ENCODE measurements at regions not wholly inside any gene's neighbourhood (a gene's known extent, or its start where the extent isn't known, plus 50 kb on each side); places are given as distances from the start of the nearest gene placed in this dataset.

GRCh38 chr11:29351301-29351873 is 665.4 kb downstream of the KCNA4 start:
- no peak overlapping the region for H3K9ac ChIP-seq (ENCODE audit: low read length)
- H3K27me3 Mint-ChIP-seq (ENCODE audit: low read depth, unreplicated experiment) = no peaks in the 10 kb centered on the region
- DNase-seq (ENCODE audit: low read depth) = no peak
- no peak overlapping the region for H3K4me3 Mint-ChIP-seq (ENCODE audit: unreplicated experiment)
- H3K4me1 Mint-ChIP-seq (ENCODE audit: low read depth, unreplicated experiment) = peaks cover 1% of the 10 kb centered on the region
- no peak overlapping the region for H3K27ac ChIP-seq (ENCODE audit: low read depth, low read length)
- no peaks in the 10 kb centered on the region for H3K27me3 ChIP-seq (ENCODE audit: insufficient read depth, low read length)
- H2AFZ ChIP-seq (ENCODE audit: low read depth, low read length) = no peak overlapping the region
- H3K27ac Mint-ChIP-seq (ENCODE audit: unreplicated experiment) = no peak overlapping the region
- no peak overlapping the region for H3K4me3 ChIP-seq (ENCODE audit: insufficient read depth, low read depth, low read length)
- TF ChIP-seq CTCF (IDR thresholded peaks at IDR 0.05; ENCODE audit: insufficient read depth, low read depth, low read length) = no peak
- TF ChIP-seq EZH2 (IDR thresholded peaks at IDR 0.05; ENCODE audit: insufficient read depth, low read length) = no peak
- H4K20me1 ChIP-seq (ENCODE audit: insufficient read depth, low read length) = no peaks in the 10 kb centered on the region
- H3K4me2 ChIP-seq (ENCODE audit: low read length) = no peak overlapping the region
- H3K36me3 ChIP-seq (ENCODE audit: insufficient read depth, low read length) = no peaks in the 10 kb centered on the region
- no peaks in the 10 kb centered on the region for H3K4me1 ChIP-seq (ENCODE audit: insufficient read depth, low read length)
- H3K9me3 Mint-ChIP-seq (ENCODE audit: unreplicated experiment) = peaks cover 2% of the 10 kb centered on the region
- FAIRE-seq = no peak
- H3K79me2 ChIP-seq (ENCODE audit: insufficient read depth, low read length) = no peaks in the 10 kb centered on the region
- H3K9me3 ChIP-seq (ENCODE audit: insufficient read depth, low read depth, low read length) = no peaks in the 10 kb centered on the region
- H3K36me3 Mint-ChIP-seq (ENCODE audit: low read depth, unreplicated experiment) = no peaks in the 10 kb centered on the region

- Histone ChIP-seq H3K4me1 (ENCODE audit: insufficient read depth, low read length) (no peaks in the 10 kb centered on the region), H3K9ac (ENCODE audit: low read length) (no peak overlapping the region), H3K27me3 (ENCODE audit: insufficient read depth, low read length) (no peaks in the 10 kb centered on the region), H4K20me1 (ENCODE audit: insufficient read depth, low read length) (no peaks in the 10 kb centered on the region), H3K79me2 (ENCODE audit: insufficient read depth, low read length) (no peaks in the 10 kb centered on the region), H3K4me3 (ENCODE audit: insufficient read depth, low read depth, low read length) (no peak overlapping the region), H3K4me2 (ENCODE audit: low read length) (no peak overlapping the region), H3K27ac (ENCODE audit: low read depth, low read length) (no peak overlapping the region), H2AFZ (ENCODE audit: low read depth, low read length) (no peak overlapping the region), H3K9me3 (ENCODE audit: insufficient read depth, low read depth, low read length) (no peaks in the 10 kb centered on the region), H3K36me3 (ENCODE audit: insufficient read depth, low read length) (no peaks in the 10 kb centered on the region)
- Mint-ChIP-seq H3K9me3 (ENCODE audit: unreplicated experiment) (no peaks in the 10 kb centered on the region), H3K36me3 (ENCODE audit: low read depth, unreplicated experiment) (no peaks in the 10 kb centered on the region), H3K27ac (ENCODE audit: unreplicated experiment) (no peak overlapping the region), H3K4me1 (ENCODE audit: low read depth, unreplicated experiment) (peaks cover 1% of the 10 kb centered on the region), H3K27me3 (ENCODE audit: low read depth, unreplicated experiment) (no peaks in the 10 kb centered on the region), H3K4me3 (ENCODE audit: unreplicated experiment) (no peak overlapping the region)
- DNase-seq (ENCODE audit: low read depth) = no peak
- FAIRE-seq = no peak
- no peak for TF ChIP-seq EZH2 (IDR thresholded peaks at IDR 0.05; ENCODE audit: insufficient read depth, low read length)
- peak; percentile 89 for TF ChIP-seq CTCF (IDR thresholded peaks at IDR 0.05; ENCODE audit: insufficient read depth, low read depth, low read length)
Observed at GRCh38 chr11:29343465-29344333, 673.1 kb downstream of the KCNA4 start.
